HG02763 (cell line): ENCODE measurements at regions not wholly inside any gene's neighbourhood (a gene's known extent, or its start where the extent isn't known, plus 50 kb on each side); places are given as distances from the start of the nearest gene placed in this dataset.
"Not testable (repeated sequence)": the region's sequence is repeated elsewhere in the genome, so short reads cannot be mapped to it uniquely, and the experiment has no call there.

ENCODE experiments used
- ATAC-seq: cut with Tn5 transposase; IDR thresholded peaks from one replicate; pipeline ENCODE4 v1.9.1; 2021; ENCODE audit warnings: mild to moderate bottlenecking, moderate library complexity; ENCODE audit not compliant: unreplicated experiment

- not testable (repeated sequence) for ATAC-seq
Observed at GRCh38 chr16:21422824-21423223, 144.7 kb upstream of the CRYM start.

GRCh38 chr16:21404699-21405098 lies 126.6 kb upstream of the CRYM start:
- ATAC-seq = not testable (repeated sequence)

- not testable (repeated sequence) for ATAC-seq
Observed at GRCh38 chr16:21397866-21398265, 119.8 kb upstream of the CRYM start.

GRCh38 chr16:21396545-21396944 lies 118.5 kb upstream of the CRYM start:
- not testable (repeated sequence) for ATAC-seq

- not testable (repeated sequence) for ATAC-seq
Observed at GRCh38 chr16:21390634-21391033, 112.5 kb upstream of the CRYM start.

GRCh38 chr16:21389860-21390259 lies 111.8 kb upstream of the CRYM start:
- not testable (repeated sequence) for ATAC-seq

- not testable (repeated sequence) for ATAC-seq
Observed at GRCh38 chr16:21387757-21388156, 109.7 kb upstream of the CRYM start.

- not testable (repeated sequence) for ATAC-seq
Observed at GRCh38 chr16:21386201-21386915, 108.3 kb upstream of the CRYM start.

- ATAC-seq = not testable (repeated sequence)
Observed at GRCh38 chr16:21383682-21384081, 105.6 kb upstream of the CRYM start.

GRCh38 chr16:21379645-21380044 lies 101.6 kb upstream of the CRYM start:
- ATAC-seq = not testable (repeated sequence)

- ATAC-seq = not testable (repeated sequence)
Observed at GRCh38 chr16:21376196-21376899, 98.3 kb upstream of the CRYM start.

GRCh38 chr16:21375334-21375733 lies 97.2 kb upstream of the CRYM start:
- not testable (repeated sequence) for ATAC-seq

- not testable (repeated sequence) for ATAC-seq
Observed at GRCh38 chr16:21373454-21373853, 95.4 kb upstream of the CRYM start.

GRCh38 chr16:21372862-21373261 lies 94.8 kb upstream of the CRYM start:
- ATAC-seq = not testable (repeated sequence)

- ATAC-seq = not testable (repeated sequence)
Observed at GRCh38 chr16:21372162-21372835, 94.2 kb upstream of the CRYM start.

GRCh38 chr16:21370791-21371190 lies 92.7 kb upstream of the CRYM start:
- not testable (repeated sequence) for ATAC-seq

GRCh38 chr16:21368973-21369942 lies 91.2 kb upstream of the CRYM start:
- ATAC-seq = not testable (repeated sequence)

GRCh38 chr16:21367733-21368421 lies 89.8 kb upstream of the CRYM start:
- not testable (repeated sequence) for ATAC-seq

- ATAC-seq = not testable (repeated sequence)
Observed at GRCh38 chr16:21366998-21367397, 88.9 kb upstream of the CRYM start.

- ATAC-seq = peak; percentile 36
Observed at GRCh38 chr16:21365541-21365940, 87.5 kb upstream of the CRYM start.
